ENCODE measurements at regions not wholly inside any gene's neighbourhood (a gene's known extent, or its start where the extent isn't known, plus 50 kb on each side); places are given as distances from the start of the nearest gene placed in this dataset.

- DNase-seq (ENCODE audit: low read depth) = no peak
- TF ChIP-seq CTCF (IDR thresholded peaks at IDR 0.05; ENCODE audit: control insufficient read depth, extremely low read depth, insufficient read depth) = no peak
- no peak overlapping the region for H3K4me3 ChIP-seq (ENCODE audit: low read depth, low read length)
These were observed 136.1 kb upstream of the RAP1B start for GRCh38 chr12:68474467-68475204.

- TF ChIP-seq CTCF (IDR thresholded peaks at IDR 0.05; ENCODE audit: control insufficient read depth, extremely low read depth, insufficient read depth) = no peak
- DNase-seq (ENCODE audit: low read depth) = no peak
- no peak overlapping the region for H3K4me3 ChIP-seq (ENCODE audit: low read depth, low read length)
These were observed 133.9 kb upstream of the RAP1B start for GRCh38 chr12:68476794-68477193.

GRCh38 chr12:68477261-68477772 lies 133.4 kb upstream of the RAP1B start:
- DNase-seq (ENCODE audit: low read depth) = no peak
- H3K4me3 ChIP-seq (ENCODE audit: low read depth, low read length) = no peak overlapping the region
- no peak for TF ChIP-seq CTCF (IDR thresholded peaks at IDR 0.05; ENCODE audit: control insufficient read depth, extremely low read depth, insufficient read depth)

GRCh38 chr12:68477906-68478305 lies 132.8 kb upstream of the RAP1B start:
- no peak for DNase-seq (ENCODE audit: low read depth)
- no peak overlapping the region for H3K4me3 ChIP-seq (ENCODE audit: low read depth, low read length)
- TF ChIP-seq CTCF (IDR thresholded peaks at IDR 0.05; ENCODE audit: control insufficient read depth, extremely low read depth, insufficient read depth) = no peak

GRCh38 chr12:68478516-68479260 lies 132.0 kb upstream of the RAP1B start:
- TF ChIP-seq CTCF (IDR thresholded peaks at IDR 0.05; ENCODE audit: control insufficient read depth, extremely low read depth, insufficient read depth) = no peak
- DNase-seq (ENCODE audit: low read depth) = no peak
- H3K4me3 ChIP-seq (ENCODE audit: low read depth, low read length) = no peak overlapping the region

- no peak for DNase-seq (ENCODE audit: low read depth)
- TF ChIP-seq CTCF (IDR thresholded peaks at IDR 0.05; ENCODE audit: control insufficient read depth, extremely low read depth, insufficient read depth) = no peak
- H3K4me3 ChIP-seq (ENCODE audit: low read depth, low read length) = no peak overlapping the region
These were observed 131.3 kb upstream of the RAP1B start for GRCh38 chr12:68479261-68479895.

Data from LNCaP clone FGC (cell line).